K562 (cell line): ENCODE measurements at regions not wholly inside any gene's neighbourhood (a gene's known extent, or its start where the extent isn't known, plus 50 kb on each side); places are given as distances from the start of the nearest gene placed in this dataset.

Source experiments
- ETV1 ChIP-seq: fragments of 450-650 bp; conservative IDR thresholded peaks from 2 replicates; pipeline ENCODE4 v1.6.1; 2016; ENCODE audit warnings: missing genetic modification characterization, control low read depth, low read depth, missing compliant biosample characterization
- FOXA1 ChIP-seq: fragments of 450-650 bp; IDR thresholded peaks from 2 replicates; pipeline ENCODE4 v1.6.1; 2016; ENCODE audit warnings: mild to moderate bottlenecking, borderline replicate concordance

DNA sequence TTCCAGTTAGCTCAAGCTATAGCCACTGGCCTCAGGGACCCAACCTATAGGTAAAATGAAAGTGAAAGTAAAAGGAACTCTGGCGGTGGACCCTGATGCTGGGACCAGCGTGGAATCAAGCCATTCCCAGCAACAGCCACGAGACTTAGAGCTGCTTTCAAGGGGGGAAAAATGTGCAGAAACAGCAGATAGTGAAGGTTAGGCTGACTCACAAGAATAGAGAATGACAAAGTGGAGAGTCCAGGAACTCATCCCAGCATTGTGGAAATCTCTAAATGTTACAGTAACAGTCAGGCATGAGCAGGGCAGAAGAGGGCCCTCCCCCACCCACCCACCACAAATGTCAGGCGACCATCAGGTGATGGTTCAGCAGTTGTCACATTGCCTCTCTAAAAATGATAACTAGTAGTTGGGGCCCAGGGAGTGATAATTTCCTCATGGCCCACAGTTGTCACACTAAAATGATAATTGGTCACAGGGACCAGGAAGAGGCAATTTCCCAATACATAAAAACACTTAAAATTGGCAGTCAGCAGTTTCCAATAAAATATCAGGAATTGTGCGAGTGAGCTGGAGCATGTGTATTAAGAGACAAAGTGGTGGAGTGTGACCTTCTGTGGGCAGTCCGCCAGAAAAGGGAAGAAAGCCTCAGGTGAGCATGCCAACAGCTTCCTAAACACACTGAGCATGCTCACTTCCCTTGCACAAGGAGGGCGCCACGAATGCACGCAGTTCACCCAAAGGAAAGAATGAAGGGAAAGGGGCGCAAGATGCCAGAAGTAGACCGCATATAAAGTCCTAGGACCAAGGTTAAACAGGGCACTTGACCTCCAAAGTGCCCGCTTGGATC is 129.8 kb upstream of the PPP1R3A start:
- TF ChIP-seq FOXA1 (no peak), ETV1 (no peak)
